ENCODE measurements at regions not wholly inside any gene's neighbourhood (a gene's known extent, or its start where the extent isn't known, plus 50 kb on each side); places are given as distances from the start of the nearest gene placed in this dataset.

DNA sequence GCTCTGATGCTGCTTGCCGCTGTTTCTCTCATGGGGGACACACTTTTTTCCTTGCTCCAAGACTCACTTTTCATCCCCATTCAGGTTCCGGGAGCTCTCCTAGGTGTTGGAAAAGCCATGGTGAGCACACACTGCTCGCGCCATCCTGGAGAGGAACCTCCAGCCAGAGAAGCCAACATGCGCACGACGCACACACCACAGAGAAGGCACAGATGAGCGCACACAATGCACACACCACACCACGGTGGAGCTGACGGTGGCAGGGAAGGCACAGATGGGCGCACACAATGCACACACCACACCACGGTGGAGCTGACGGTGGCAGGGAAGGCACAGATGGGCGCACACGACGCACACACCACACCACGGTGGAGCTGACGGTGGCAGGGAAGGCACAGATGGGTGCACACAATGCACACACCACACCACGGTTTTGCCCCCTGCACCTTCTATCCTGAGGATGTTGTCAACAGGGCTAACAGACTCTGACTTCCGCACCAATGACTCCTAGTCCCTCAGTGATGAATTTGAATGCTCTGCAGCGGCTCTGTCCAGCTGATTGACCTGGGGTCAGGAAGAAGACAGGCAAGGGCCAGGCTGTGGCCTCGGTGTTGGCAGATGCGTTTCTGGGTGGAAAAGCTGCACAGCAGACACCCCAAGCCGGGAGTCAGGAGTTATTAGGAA, 154.7 kb downstream of the ERMARD start:
- TF ChIP-seq, protein P1, sequence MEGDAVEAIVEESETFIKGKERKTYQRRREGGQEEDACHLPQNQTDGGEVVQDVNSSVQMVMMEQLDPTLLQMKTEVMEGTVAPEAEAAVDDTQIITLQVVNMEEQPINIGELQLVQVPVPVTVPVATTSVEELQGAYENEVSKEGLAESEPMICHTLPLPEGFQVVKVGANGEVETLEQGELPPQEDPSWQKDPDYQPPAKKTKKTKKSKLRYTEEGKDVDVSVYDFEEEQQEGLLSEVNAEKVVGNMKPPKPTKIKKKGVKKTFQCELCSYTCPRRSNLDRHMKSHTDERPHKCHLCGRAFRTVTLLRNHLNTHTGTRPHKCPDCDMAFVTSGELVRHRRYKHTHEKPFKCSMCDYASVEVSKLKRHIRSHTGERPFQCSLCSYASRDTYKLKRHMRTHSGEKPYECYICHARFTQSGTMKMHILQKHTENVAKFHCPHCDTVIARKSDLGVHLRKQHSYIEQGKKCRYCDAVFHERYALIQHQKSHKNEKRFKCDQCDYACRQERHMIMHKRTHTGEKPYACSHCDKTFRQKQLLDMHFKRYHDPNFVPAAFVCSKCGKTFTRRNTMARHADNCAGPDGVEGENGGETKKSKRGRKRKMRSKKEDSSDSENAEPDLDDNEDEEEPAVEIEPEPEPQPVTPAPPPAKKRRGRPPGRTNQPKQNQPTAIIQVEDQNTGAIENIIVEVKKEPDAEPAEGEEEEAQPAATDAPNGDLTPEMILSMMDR (conservative IDR thresholded peaks at IDR 0.05; ENCODE audit: low read depth, low read length) = no peak
- no peak for TF ChIP-seq EZH2 (IDR thresholded peaks at IDR 0.05; ENCODE audit: borderline replicate concordance, low read depth, low read length, poor library complexity, severe bottlenecking)
